Midbrain (tissue), 1 donor: ENCODE measurements at regions not wholly inside any gene's neighbourhood (a gene's known extent, or its start where the extent isn't known, plus 50 kb on each side); places are given as distances from the start of the nearest gene placed in this dataset.

Source experiments
- DNase-seq: peaks from one replicate; lab custom pipeline; 2025; lab: John Stamatoyannopoulos, UW

DNA sequence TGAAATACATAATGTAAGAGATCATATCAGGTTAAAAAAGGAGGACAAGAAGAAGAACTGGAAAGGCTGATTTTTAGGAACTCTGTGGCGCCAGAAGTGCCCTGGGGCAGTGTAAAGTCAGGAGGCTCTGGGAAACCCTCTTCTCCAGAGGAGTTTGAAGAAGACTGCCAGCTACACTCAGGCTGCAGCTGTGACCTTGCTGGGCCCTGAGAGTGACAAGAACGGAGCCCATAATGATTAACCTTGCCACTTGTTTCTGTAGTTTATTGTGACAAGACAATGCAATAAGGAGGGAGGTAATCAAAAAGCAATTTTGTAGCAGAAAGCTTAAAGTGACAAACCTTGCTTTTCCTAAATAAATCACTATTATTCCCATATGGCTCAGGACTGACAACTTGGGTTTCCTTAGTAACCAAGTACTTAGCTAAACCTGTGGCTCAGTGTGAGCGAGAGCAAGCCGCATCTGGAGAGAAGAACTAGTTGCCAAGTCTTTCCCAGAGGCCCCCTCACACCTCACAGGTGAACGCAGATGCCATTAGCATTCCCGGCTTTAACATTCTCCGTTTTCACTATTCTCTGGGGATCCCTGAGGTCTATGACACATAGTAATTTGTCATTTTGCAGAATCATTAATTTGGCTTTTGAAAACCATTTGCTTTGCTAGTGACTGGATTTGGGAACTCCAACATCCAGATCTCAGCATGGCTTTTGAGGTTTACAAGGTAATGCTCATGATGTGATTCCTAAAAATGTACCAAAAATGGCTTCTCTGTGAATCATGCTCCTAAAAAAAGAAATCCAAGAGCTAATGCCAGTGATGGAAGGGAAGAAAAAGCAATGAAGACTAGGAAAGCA lies 115.9 kb downstream of the OMA1 start:
- no peak for DNase-seq

GRCh38 chr1:58426918-58427317 lies 119.6 kb downstream of the OMA1 start:
- DNase-seq: no peak

GRCh38 chr1:58422436-58422835 lies 124.1 kb downstream of the OMA1 start:
- no peak for DNase-seq

DNA sequence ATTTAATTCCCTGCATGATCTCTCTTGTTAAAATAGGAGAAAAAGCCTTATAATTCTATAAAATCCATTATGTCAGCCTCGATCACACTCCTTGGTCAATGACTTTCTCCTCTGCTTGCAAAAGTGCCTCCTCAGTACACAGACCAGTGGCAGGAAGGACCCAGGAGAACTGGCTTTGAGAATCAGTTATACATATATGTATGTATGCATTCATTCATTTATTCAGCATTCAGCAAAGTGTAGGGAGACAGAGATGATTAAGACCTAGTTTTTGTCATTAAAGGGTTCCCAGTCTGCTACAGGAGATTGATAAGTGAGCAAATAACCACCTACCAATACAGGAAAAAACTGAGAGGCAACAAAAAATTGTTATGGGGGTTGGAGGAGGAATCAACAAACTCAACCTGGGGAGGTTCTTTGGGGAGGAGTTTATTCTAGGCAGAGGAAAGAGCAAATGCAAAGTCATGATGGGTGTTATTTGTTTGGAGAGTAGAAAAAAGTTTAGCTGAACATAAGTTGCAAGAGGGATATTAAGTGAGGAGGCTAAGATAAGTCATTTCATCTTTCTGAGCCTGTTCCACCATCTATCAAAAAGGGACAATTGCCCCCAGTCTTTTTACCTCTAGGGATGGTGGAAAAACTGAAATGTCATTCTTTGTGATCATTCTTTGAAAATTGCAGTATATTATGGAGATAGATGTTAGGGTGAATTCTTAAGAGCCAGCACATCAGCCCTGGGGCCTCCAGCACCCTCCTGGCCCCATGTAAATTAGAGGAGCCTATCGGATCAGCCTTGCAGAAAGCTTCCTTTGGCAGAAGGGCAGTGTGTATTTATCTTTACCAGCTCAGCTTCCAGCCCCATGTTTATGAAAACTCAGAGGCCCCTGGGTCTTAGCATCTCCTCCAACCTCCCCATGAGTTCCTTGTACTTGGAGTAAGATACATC lies 128.0 kb downstream of the OMA1 start:
- no peak for DNase-seq

DNA sequence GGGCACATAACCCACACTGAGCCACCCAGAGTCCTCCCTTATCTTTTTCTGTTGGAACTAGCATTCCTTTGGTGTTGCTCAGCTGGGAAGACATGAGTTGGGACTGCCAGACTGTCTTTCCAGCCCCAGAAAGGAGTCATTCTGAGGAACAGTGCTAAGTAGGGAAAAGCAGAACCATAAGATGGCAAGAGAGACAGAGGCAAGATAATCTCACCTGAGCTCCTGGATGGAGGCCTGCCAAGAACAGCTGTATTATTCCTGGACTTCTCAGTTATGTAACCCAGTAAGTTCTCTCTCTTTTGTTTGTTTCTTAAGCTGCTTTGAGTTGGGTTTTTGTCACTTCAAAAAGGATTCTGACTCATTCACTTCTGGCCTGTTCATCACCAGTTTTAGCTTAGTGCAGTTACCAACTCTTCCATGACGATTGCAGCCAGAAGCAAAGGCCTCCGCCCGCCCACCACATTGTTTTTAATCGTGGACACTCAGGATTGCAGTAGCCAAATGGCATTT lies 134.4 kb downstream of the OMA1 start:
- DNase-seq: no peak

GRCh38 chr1:58409890-58410289 lies 136.6 kb downstream of the OMA1 start:
- no peak for DNase-seq

GRCh38 chr1:58409336-58409735 lies 137.2 kb downstream of the OMA1 start:
- no peak for DNase-seq

GRCh38 chr1:58406301-58407071 lies 140.0 kb downstream of the OMA1 start:
- DNase-seq: no peak

DNA sequence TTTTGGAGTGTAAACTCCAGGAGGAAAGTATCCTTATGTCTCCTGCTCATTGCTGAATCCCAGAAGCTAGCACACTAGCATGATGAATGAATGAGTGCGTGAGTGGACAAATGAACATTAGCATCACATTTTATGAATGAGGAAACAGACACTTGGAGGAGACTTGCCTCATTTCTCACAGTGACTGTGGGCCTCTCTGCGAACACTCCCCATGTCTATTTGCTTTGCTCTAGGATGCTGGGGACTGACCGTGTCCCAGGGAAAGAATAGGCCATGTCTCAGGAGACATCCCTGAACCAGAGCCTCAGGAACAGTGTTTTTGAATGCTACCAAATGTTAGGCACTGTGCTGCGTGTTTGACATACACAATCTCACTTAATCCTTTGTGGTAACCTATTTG lies 140.9 kb downstream of the OMA1 start:
- DNase-seq: no peak

- no peak for DNase-seq
Measured at GRCh38 chr1:58403894-58404293, 142.6 kb downstream of the OMA1 start.

- DNase-seq: no peak
Measured at GRCh38 chr1:58402444-58402843, 144.1 kb downstream of the OMA1 start.

DNA sequence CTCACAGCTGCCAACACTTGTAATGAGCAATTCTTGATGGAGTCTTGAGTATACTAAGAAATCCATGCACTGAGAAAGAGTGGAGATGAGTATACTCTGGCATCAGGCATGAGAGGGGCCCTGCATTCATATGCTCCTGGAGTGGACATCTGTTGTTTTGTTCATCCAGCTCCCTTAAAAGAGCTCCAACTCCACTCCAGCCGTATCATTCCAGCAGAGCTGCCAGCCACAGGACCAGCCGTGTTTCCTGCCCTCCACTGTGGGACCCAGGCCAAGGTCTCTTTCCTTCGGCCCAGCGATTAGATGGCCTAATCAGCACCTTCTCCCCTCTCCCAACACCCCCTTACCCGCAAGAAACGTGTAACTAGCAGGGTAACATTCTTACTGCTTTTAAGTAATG lies 144.5 kb downstream of the OMA1 start:
- DNase-seq: no peak

DNA sequence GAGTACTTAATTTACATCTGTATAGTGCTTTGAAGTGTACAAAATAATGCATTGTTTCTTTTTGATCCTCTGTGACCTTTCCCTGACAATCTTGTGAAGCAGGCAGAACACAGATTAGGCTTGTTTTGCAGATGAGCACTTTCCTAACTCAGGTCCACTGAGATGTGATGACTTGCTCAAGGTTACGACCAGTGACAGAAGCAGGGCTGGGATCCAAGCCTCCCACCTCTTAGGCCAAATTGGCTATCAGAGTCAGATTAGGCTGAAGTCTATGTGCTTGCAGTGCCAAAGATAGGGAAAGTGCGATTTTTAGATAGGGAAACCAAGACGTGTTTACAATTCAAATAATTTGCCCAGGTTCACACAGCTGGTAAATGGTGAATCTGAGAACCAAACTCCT lies 147.3 kb downstream of the OMA1 start:
- DNase-seq: no peak

- no peak for DNase-seq
Measured at GRCh38 chr1:58398714-58399113, 147.8 kb downstream of the OMA1 start.

- DNase-seq: no peak
Measured at GRCh38 chr1:58397187-58397820, 149.2 kb downstream of the OMA1 start.

- DNase-seq: no peak
Measured at GRCh38 chr1:58396150-58396549, 150.4 kb downstream of the OMA1 start.

DNA sequence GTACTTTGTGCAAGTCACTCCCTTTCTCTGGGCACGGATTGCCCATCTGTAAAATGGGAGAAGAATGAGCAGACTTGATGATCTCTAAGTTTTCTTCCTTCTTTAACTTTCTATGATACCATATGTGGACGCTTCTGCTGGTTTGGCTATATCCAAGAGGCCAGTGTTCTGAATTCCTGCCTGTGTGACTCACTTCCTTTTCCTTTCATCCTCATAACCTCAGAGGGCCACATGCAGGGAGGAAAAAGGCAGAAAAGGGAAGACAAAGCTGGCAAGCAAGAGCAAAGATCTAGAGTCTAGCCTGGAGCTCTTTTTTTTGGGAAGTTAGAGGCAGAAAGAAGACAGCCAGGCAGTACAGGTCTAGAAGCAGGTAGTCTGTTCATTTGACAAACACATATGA lies 151.2 kb downstream of the OMA1 start:
- no peak for DNase-seq

GRCh38 chr1:58392083-58392482 lies 154.4 kb downstream of the OMA1 start:
- DNase-seq: no peak

DNA sequence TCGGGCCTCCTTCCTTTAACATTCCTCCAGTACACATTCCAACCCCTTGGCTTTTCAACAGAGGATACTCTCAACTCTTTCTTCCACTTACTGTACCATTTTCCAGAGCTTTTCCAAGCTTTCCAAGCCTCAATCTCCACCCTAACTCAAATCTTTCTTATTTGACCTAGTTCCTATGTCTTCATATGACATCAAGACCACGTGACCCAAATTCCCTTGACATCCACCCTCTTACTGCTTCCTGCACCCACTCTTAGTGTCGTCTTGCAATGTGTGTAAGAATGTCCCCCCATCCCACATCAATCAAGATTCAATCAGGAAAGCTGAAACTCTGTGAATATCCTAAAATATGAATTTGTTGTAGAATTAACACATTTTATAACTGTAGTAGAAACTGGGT lies 155.0 kb downstream of the OMA1 start:
- no peak for DNase-seq

DNA sequence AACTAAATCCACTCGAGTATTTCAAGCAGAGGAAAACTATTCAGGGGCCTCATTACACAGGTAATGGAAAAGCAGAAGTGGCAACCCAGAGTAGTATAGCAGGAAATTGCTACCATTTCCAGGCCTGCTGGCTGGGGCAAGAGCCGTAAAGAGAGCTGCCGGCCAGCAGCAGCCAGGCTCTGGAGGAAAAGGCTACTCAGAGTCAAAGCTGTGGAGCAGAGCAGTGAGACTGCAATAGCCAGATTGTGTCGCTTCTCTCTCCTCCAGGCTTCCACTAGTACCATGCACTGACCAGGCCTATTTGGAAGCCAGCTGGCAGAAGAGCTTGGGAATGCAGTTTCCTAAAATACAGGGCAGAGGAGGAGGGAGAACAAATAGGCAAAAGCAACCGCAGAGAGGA lies 155.5 kb downstream of the OMA1 start:
- DNase-seq: no peak

DNA sequence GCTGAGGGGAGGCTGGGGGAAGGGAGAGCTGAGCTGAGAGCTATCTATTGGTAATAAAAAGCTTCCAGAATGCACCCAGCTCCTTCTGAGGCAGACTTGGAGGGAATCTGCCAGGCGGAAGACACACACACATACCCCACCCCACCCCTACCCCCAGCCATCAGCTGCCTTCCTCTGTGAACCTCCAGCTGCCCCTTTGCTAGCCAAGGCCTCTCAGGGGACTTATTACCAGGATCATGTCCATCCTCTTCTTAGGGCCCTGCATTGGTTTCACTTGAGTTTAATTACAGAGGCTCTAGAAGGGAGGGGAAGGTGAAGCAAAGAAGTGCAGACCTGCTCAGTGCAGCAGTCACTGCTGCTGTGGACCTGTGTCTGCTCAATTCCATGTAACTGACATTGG lies 156.4 kb downstream of the OMA1 start:
- DNase-seq: no peak

DNA sequence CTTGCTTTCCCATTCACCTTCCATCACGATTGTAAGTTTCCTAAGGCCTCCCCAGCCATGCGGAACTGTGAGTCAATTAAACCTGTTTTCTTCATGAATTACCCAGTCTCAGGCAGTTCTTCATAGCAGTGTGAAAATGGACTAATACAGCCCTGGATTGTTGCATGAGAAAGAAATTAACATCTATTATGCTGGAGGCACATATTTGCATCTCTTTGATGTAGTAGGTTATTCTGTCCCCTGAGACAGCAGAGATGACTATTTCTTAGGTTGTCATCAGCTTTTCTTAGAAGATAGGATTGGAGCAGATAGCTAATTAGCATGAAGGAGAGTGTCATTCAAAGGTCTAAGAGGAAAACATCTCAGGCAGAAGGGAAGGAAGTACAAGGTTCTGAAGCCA lies 166.2 kb downstream of the OMA1 start:
- no peak for DNase-seq
